ENCODE measurements at regions not wholly inside any gene's neighbourhood (a gene's known extent, or its start where the extent isn't known, plus 50 kb on each side); places are given as distances from the start of the nearest gene placed in this dataset.

DNA sequence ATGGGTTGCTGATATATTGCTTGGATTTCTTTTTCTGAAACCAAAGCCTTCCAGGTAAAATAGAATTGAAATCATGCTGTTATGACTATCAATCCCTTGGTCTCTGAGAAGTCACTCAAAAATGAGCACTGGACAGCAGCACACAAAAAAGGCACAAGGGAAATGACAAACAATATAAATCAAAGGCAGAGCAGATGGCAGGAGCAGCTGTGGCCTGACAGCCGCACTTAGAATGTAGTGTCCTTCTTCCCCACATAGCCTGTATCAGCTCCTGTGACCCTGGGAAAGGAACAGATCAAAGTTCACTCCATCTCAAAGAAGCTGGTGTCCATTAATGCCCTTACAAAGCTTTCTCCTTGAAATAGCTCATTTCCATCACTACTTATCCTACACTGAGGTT is 326.7 kb downstream of the SUCLG1 start:
- TF ChIP-seq CTCF (IDR thresholded peaks at IDR 0.05; ENCODE audit: poor library complexity): no peak
- no peak for TF ChIP-seq EZH2 (IDR thresholded peaks at IDR 0.05; ENCODE audit: borderline replicate concordance)
